GM12878 (cell line): ENCODE measurements at regions not wholly inside any gene's neighbourhood (a gene's known extent, or its start where the extent isn't known, plus 50 kb on each side); places are given as distances from the start of the nearest gene placed in this dataset.

ENCODE experiments used
- ATF7 ChIP-seq: fragments of 450-650 bp; IDR thresholded peaks from 2 replicates; pipeline ENCODE4 v1.6.1; 2016; ENCODE audit warnings: low read depth, mild to moderate bottlenecking
- BCL3 ChIP-seq: IDR thresholded peaks from 2 replicates; pipeline ENCODE4 v1.6.1; 2011; ENCODE audit warnings: borderline replicate concordance, low read depth, mild to moderate bottlenecking, moderate library complexity, low read length; ENCODE audit not compliant: insufficient read depth, poor library complexity, severe bottlenecking
- BMI1 ChIP-seq: fragments of 450-650 bp; IDR thresholded peaks from 2 replicates; pipeline ENCODE4 v1.6.1; 2016; ENCODE audit warnings: mild to moderate bottlenecking, moderate library complexity, borderline replicate concordance
- CREB1 ChIP-seq: IDR thresholded peaks from 2 replicates; pipeline ENCODE4 v1.6.1; 2012; ENCODE audit warnings: low read depth, mild to moderate bottlenecking, inconsistent platforms
- E4F1 ChIP-seq: fragments of 450-650 bp; IDR thresholded peaks from 2 replicates; pipeline ENCODE4 v1.6.1; 2018; ENCODE audit warnings: borderline replicate concordance, mild to moderate bottlenecking; ENCODE audit not compliant: partially characterized antibody
- FOXM1 ChIP-seq: IDR thresholded peaks from 2 replicates; pipeline ENCODE4 v1.6.1; 2012; ENCODE audit warnings: low read depth, mild to moderate bottlenecking, inconsistent platforms, low read length, moderate library complexity
- HDGF ChIP-seq: fragments of 450-650 bp; IDR thresholded peaks from 2 replicates; pipeline ENCODE4 v1.6.1; 2016; ENCODE audit warnings: antibody characterized with exemption
- LARP7 ChIP-seq: fragments of 450-650 bp; IDR thresholded peaks from 2 replicates; pipeline ENCODE4 v1.6.1; 2017; ENCODE audit warnings: mild to moderate bottlenecking
- PBX3 ChIP-seq: IDR thresholded peaks from 2 replicates; pipeline ENCODE4 v1.6.1; 2011; ENCODE audit warnings: mild to moderate bottlenecking, low read depth, low read length, moderate library complexity; ENCODE audit not compliant: insufficient replicate concordance
- POLR2AphosphoS5 ChIP-seq: IDR thresholded peaks from 2 replicates; pipeline ENCODE4 v1.6.1; 2011; ENCODE audit warnings: mild to moderate bottlenecking, low read length, inconsistent platforms
- RCOR1 ChIP-seq: conservative IDR thresholded peaks from 2 replicates; pipeline ENCODE4 v1.6.1; 2012; ENCODE audit warnings: low read depth, low read length, improper control_type of control experiment
- SMARCA5 ChIP-seq: fragments of 450-650 bp; IDR thresholded peaks from 2 replicates; pipeline ENCODE4 v1.6.1; 2017; ENCODE audit warnings: mild to moderate bottlenecking
- SP1 ChIP-seq: IDR thresholded peaks from one replicate; pipeline ENCODE4 v1.6.1; 2011; ENCODE audit warnings: low read depth, low read length
- ZBED1 ChIP-seq: IDR thresholded peaks from 2 replicates; pipeline ENCODE4 v1.6.1; 2016; ENCODE audit warnings: borderline replicate concordance
- ZBTB4 ChIP-seq: fragments of 450-650 bp; formaldehyde crosslinking; IDR thresholded peaks from 2 replicates; pipeline ENCODE4 v1.4.0; 2022; ENCODE audit warnings: mild to moderate bottlenecking, moderate library complexity
- ZNF592 ChIP-seq: fragments of 450-650 bp; IDR thresholded peaks from 2 replicates; pipeline ENCODE4 v1.6.1; 2017; ENCODE audit warnings: mild to moderate bottlenecking, moderate library complexity
- ZZZ3 ChIP-seq: IDR thresholded peaks from 2 replicates; pipeline ENCODE4 v1.6.1; 2011; ENCODE audit warnings: low read depth; ENCODE audit not compliant: control insufficient read depth, insufficient read length

GRCh38 chr4:100823066-100823992, 305.5 kb upstream of the EMCN start (continued):
- no peak for TF ChIP-seq BMI1
- peak; percentile 44; the same call in 1 of the 2 replicates for TF ChIP-seq ATF7
- peak; percentile 68 for TF ChIP-seq BCL3
- TF ChIP-seq SP1 = no peak
- no peak for TF ChIP-seq HDGF
- peak; percentile 78 for TF ChIP-seq PBX3
- TF ChIP-seq FOXM1 = peak; percentile 93
- no peak for TF ChIP-seq E4F1
- peak; percentile 54; the same call in 1 of the 2 replicates for TF ChIP-seq ZBED1
- no peak for TF ChIP-seq POLR2AphosphoS5
- TF ChIP-seq ZBTB4 (CRISPR knock-in tag) = no peak
- TF ChIP-seq RCOR1 = no peak
- 0 out of 2 replicates have a peak, but pooled peaks have one; percentile 26 for TF ChIP-seq CREB1
- no peak for TF ChIP-seq LARP7
- TF ChIP-seq SMARCA5 = no peak
- TF ChIP-seq ZZZ3 = no peak
- TF ChIP-seq ZNF592 = 0 out of 2 replicates have a peak, but pooled peaks have one; percentile 4
